CD8-positive, alpha-beta memory T cell (primary cell): ENCODE measurements at regions not wholly inside any gene's neighbourhood (a gene's known extent, or its start where the extent isn't known, plus 50 kb on each side); places are given as distances from the start of the nearest gene placed in this dataset.
"Not testable (repeated sequence)": the region's sequence is repeated elsewhere in the genome, so short reads cannot be mapped to it uniquely, and the experiment has no call there.

Experiments used
- CTCF ChIA-PET: fragments of 350-600 bp; sonication (Branson Sonifier 250); formaldehyde crosslinking; loops from one replicate; lab custom pipeline; 2021; ENCODE audit warnings: antibody characterized with exemption; lab: Charles Lee
- POLR2A ChIA-PET: fragments of 350-600 bp; sonication (Branson Sonifier 250); formaldehyde crosslinking; loops from one replicate; lab custom pipeline; 2021; ENCODE audit warnings: antibody characterized with exemption; lab: Charles Lee
- DNase-seq, 5 donors: peaks; one replicate each; pipeline versions ENCODE4 v3.0.0 to v3.0.0-alpha.2; 2020 to 2022; ENCODE audit warnings: mixed read lengths in 1 of 5
- H3K27ac ChIP-seq: one replicate; pipeline ENCODE4 v1.7.0; 2013; ENCODE audit warnings: low read depth, mild to moderate bottlenecking, low read length, moderate library complexity
- H3K27me3 ChIP-seq: 2 replicates; pipeline ENCODE4 v1.7.0; 2013; ENCODE audit warnings: low read length, mild to moderate bottlenecking; ENCODE audit not compliant: insufficient read depth, poor library complexity, severe bottlenecking
- H3K36me3 ChIP-seq: 2 replicates; pipeline ENCODE4 v1.7.0; 2013; ENCODE audit warnings: mild to moderate bottlenecking, low read length, moderate library complexity; ENCODE audit not compliant: insufficient read depth
- H3K4me1 ChIP-seq: 2 replicates; pipeline ENCODE4 v1.7.0; 2013; ENCODE audit warnings: mild to moderate bottlenecking, low read length, moderate library complexity; ENCODE audit not compliant: insufficient read depth
- H3K4me3 ChIP-seq: 2 replicates; pipeline ENCODE4 v1.7.0; 2013; ENCODE audit warnings: mild to moderate bottlenecking, low read length
- H3K9me3 ChIP-seq: 2 replicates; pipeline ENCODE4 v1.7.0; 2013; ENCODE audit warnings: mild to moderate bottlenecking, low read length
- H3K27ac Mint-ChIP-seq, 8 donors: one replicate each; pipeline ENCODE4 v1.8.0; 2020 to 2021; ENCODE audit warnings: mixed read lengths in 8 of 8, mild to moderate bottlenecking in 6 of 8, inconsistent platforms in 3 of 8, moderate library complexity in 3 of 8
- H3K27me3 Mint-ChIP-seq, 2 donors: one replicate each; pipeline ENCODE4 v1.8.0; 2020 to 2021; ENCODE audit warnings: mixed read lengths in 2 of 2, mild to moderate bottlenecking in 1 of 2, moderate library complexity in 1 of 2
- H3K36me3 Mint-ChIP-seq, 3 donors: one replicate each; pipeline ENCODE4 v1.8.0; 2020 to 2021; ENCODE audit warnings: mixed read lengths in 3 of 3, inconsistent platforms in 1 of 3, mild to moderate bottlenecking in 1 of 3
- H3K4me1 Mint-ChIP-seq, 3 donors: one replicate each; pipeline ENCODE4 v1.8.0; 2020 to 2021; ENCODE audit warnings: mixed read lengths in 3 of 3, inconsistent platforms in 1 of 3, mild to moderate bottlenecking in 1 of 3
- H3K4me3 Mint-ChIP-seq, 7 donors: one replicate each; pipeline ENCODE4 v1.8.0; 2020 to 2021; ENCODE audit warnings: mixed read lengths in 7 of 7, mild to moderate bottlenecking in 6 of 7, moderate library complexity in 4 of 7, inconsistent platforms in 2 of 7
- H3K9me3 Mint-ChIP-seq, 5 donors: one replicate each; pipeline ENCODE4 v1.8.0; 2020 to 2022; ENCODE audit warnings: mixed read lengths in 5 of 5, mild to moderate bottlenecking in 3 of 5, moderate library complexity in 2 of 5, inconsistent platforms in 1 of 5

DNA sequence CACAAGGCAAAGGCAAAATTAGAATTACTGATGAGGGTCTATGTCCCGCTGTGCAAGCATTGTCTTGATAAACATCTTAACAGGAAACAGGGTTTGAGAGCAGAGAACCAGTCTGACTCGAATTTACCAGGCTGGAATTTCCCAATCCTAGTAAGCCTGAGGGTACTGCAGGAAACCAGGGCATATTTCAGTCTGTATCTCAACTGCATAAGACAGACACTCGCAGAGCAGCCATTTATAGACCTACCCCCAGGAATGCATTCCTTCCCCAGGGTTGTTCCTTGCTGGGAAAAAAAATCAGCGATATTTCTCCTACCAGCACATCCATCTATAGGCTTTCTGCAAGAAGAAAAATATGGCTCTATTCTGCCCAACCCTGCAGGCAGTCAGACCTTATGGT lies 283.8 kb upstream of the ATXN7L3B start:
- DNase-seq, POLR2A ChIA-PET, H3K4me3 Mint-ChIP-seq, H3K4me1 ChIP-seq, H3K27ac ChIP-seq, H3K27ac Mint-ChIP-seq, H3K27me3 Mint-ChIP-seq, H3K9me3 Mint-ChIP-seq, H3K9me3 ChIP-seq, H3K36me3 ChIP-seq, H3K27me3 ChIP-seq, CTCF ChIA-PET, H3K4me3 ChIP-seq, H3K4me1 Mint-ChIP-seq, H3K36me3 Mint-ChIP-seq: not testable (repeated sequence)

DNA sequence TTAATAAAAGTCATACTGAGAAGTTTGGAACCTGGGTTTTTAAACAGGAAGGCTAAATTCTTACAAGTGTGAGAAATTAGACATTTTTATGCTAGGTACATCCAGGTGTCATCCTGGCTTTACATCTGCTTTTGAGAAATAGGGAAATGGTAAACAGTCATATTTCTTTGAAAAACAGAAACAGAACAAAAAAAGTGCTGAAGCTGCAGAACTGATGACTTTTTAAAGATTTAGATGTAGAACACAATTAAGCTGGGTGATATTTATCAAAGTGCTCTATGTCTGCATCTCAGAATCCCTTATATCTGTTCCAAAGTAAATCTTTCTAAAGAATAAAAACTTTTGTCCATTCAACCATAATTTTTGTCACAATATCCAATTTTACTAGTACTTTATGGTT lies 282.9 kb upstream of the ATXN7L3B start:
- H3K36me3 Mint-ChIP-seq: no peaks in the 10 kb centered on the region
- no peaks in the 10 kb centered on the region for H3K9me3 ChIP-seq
- H3K4me1 Mint-ChIP-seq: no peaks in the 10 kb centered on the region
- POLR2A ChIA-PET: no interaction called here
- H3K27ac ChIP-seq: no peak overlapping the region
- peaks cover 0 to 7% (median 6%) of the 10 kb centered on the region in 5 donors for H3K9me3 Mint-ChIP-seq
- no peaks in the 10 kb centered on the region for H3K27me3 ChIP-seq
- H3K4me1 ChIP-seq: no peaks in the 10 kb centered on the region
- CTCF ChIA-PET: no interaction called here
- H3K27me3 Mint-ChIP-seq: no peaks in the 10 kb centered on the region
- no peak overlapping the region for H3K4me3 Mint-ChIP-seq
- no peaks in the 10 kb centered on the region for H3K36me3 ChIP-seq
- H3K27ac Mint-ChIP-seq: no peak overlapping the region
- DNase-seq: no peak
- H3K4me3 ChIP-seq: no peak overlapping the region

DNA sequence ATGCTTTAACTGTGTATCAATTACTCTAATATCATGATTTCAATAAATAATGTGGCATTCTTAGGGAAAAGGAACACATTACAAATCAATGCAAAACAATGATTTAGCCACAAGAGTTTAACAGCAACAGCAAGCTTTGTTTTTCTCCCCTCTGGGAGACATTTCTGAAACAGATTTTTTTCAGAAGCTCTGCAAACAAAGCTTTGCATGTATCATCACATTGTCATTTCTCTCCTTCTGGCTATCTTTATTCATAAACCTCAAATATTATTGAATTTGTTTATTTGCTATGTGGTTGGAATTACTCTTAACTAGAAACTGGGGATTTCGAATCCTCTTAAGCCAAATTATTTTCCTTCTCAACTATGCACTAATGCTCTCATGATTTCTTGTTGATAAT lies 278.4 kb upstream of the ATXN7L3B start:
- Mint-ChIP-seq H3K9me3 (peaks cover 0 to 2% (median 0%) of the 10 kb centered on the region in 5 donors), H3K27ac (no peak overlapping the region), H3K36me3 (no peaks in the 10 kb centered on the region), H3K27me3 (no peaks in the 10 kb centered on the region), H3K4me3 (no peak overlapping the region), H3K4me1 (no peaks in the 10 kb centered on the region)
- Histone ChIP-seq H3K27ac (no peak overlapping the region), H3K9me3 (no peaks in the 10 kb centered on the region), H3K4me1 (no peaks in the 10 kb centered on the region), H3K4me3 (no peak overlapping the region), H3K27me3 (no peaks in the 10 kb centered on the region), H3K36me3 (no peaks in the 10 kb centered on the region)
- ChIA-PET POLR2A (no interaction called here), CTCF (no interaction called here)
- DNase-seq: no peak

DNA sequence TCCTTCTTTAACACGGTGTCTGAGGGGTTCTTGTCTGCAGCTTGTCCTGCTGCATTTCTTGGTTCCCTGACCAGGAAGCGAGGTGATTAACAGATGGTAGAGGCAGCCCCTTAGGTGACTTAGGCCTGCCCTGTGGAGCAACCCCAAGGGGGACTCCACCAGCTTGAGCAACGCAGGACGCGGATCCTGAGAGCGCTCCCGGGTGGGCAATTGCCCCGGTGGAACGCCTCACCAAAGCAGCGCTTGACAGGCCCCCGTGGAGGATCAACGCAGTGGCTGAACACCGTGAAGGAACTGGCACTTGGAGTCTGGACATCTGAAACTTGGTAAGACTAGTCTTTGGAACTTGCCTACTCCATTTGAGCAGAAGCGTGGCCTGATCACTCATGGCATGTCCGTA lies 272.9 kb upstream of the ATXN7L3B start:
- ChIA-PET POLR2A (no interaction called here), CTCF (no interaction called here)
- no peaks in the 10 kb centered on the region for H3K36me3 Mint-ChIP-seq
- Histone ChIP-seq H3K4me3 (no peak overlapping the region), H3K36me3 (no peaks in the 10 kb centered on the region), H3K27me3 (no peaks in the 10 kb centered on the region), H3K9me3 (no peaks in the 10 kb centered on the region), H3K27ac (no peak overlapping the region), H3K4me1 (no peaks in the 10 kb centered on the region)
- no peak overlapping the region for H3K4me3 Mint-ChIP-seq
- no peaks in the 10 kb centered on the region for H3K27me3 Mint-ChIP-seq
- no peaks in the 10 kb centered on the region for H3K9me3 Mint-ChIP-seq
- no peak overlapping the region for H3K27ac Mint-ChIP-seq
- no peak for DNase-seq
- H3K4me1 Mint-ChIP-seq: no peaks in the 10 kb centered on the region

DNA sequence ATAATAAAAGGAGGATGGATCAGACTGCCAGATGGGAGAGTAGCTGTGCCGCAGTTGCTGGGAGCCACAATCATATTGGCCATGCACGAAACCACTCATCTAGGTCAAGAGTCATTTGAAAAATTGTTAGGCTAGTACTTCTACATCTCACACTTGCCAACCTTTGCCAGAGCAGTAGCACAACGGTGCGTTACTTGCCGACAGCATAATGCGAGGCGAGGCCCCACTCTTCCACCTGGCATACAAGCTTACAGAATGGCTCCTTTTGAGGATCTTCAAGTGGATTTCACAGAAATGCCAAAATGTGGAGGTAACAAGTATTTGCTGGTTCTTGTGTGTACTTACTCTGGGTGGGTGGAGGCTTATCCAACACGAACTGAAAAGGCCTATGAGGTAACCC lies 268.3 kb upstream of the ATXN7L3B start:
- H3K4me3 ChIP-seq, POLR2A ChIA-PET, CTCF ChIA-PET, H3K27me3 ChIP-seq, H3K27me3 Mint-ChIP-seq, H3K9me3 Mint-ChIP-seq, DNase-seq, H3K4me3 Mint-ChIP-seq, H3K27ac ChIP-seq, H3K9me3 ChIP-seq, H3K27ac Mint-ChIP-seq, H3K36me3 ChIP-seq, H3K4me1 Mint-ChIP-seq, H3K4me1 ChIP-seq, H3K36me3 Mint-ChIP-seq: not testable (repeated sequence)

DNA sequence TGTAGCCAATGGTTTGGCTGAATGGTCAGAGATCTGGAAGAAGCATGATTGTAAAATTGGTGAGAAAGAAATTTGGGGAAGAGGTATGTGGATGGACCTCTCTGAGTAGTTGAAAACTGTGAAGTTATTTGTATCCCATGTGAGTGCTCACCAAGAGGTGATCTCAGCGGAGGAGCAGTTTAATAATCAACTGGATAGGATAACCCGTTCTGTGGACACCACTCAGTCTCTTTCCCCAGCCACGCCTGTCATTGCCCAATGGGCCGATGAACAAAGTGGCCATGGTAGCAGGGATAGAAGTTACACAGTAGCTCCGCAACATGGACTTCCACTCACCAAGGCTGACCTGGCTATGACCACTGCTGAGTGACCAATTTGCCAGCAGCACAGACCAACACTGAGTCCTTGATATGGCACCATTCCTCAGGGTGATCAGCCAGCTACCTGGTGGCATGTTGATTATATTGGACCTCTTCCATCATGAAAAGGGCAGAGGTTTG lies 257.4 kb upstream of the ATXN7L3B start:
- peaks cover 0 to 6% (median 3%) of the 10 kb centered on the region in 5 donors for H3K9me3 Mint-ChIP-seq
- ChIA-PET POLR2A (no interaction called here), CTCF (no interaction called here)
- Histone ChIP-seq H3K9me3 (no peaks in the 10 kb centered on the region), H3K27me3 (no peaks in the 10 kb centered on the region), H3K27ac (no peak overlapping the region), H3K4me3 (no peak overlapping the region), H3K36me3 (no peaks in the 10 kb centered on the region), H3K4me1 (no peaks in the 10 kb centered on the region)
- H3K4me1 Mint-ChIP-seq: no peaks in the 10 kb centered on the region
- H3K27me3 Mint-ChIP-seq: no peaks in the 10 kb centered on the region
- DNase-seq: no peak
- H3K27ac Mint-ChIP-seq: no peak overlapping the region
- no peaks in the 10 kb centered on the region for H3K36me3 Mint-ChIP-seq
- H3K4me3 Mint-ChIP-seq: no peak overlapping the region

DNA sequence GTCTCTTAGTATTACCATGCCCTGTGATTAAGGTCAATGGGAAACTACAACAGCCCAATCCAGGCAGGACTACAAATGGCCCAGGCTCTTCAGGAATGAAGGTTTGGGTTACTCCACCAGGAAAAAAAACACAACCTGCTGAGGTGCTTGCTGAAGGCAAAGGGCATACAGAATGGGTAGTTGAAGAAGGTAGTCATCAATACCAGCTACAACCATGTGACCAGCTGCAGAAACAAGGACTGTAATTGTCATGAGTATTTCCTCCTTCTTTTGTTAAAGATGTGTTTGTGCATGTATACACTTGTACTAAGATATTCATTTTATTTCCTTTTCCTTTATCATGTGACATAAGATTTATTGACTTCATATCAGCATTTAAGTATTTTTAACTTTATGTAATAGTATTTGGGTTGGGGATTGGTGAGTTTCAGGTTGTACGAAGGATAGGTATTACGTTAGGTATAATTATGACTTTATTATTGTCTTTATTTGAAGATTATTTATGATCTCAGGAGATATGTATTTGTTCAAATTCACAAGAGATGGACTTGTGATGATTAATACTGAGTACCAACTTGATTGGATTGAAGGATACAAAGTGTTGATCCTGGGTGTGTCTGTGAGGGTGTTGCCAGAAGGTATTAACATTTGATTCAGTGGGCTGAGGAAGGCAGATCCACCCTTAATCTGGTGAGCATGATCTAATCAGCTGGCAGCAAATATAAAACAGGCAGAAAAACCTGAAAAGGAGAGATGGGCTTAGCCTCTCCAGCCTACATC lies 256.0 kb upstream of the ATXN7L3B start:
- H3K27ac ChIP-seq, H3K4me1 Mint-ChIP-seq, H3K27ac Mint-ChIP-seq, H3K27me3 ChIP-seq, DNase-seq, CTCF ChIA-PET, POLR2A ChIA-PET, H3K4me3 Mint-ChIP-seq, H3K36me3 ChIP-seq, H3K4me3 ChIP-seq, H3K9me3 ChIP-seq, H3K27me3 Mint-ChIP-seq, H3K4me1 ChIP-seq, H3K9me3 Mint-ChIP-seq, H3K36me3 Mint-ChIP-seq: not testable (repeated sequence)

DNA sequence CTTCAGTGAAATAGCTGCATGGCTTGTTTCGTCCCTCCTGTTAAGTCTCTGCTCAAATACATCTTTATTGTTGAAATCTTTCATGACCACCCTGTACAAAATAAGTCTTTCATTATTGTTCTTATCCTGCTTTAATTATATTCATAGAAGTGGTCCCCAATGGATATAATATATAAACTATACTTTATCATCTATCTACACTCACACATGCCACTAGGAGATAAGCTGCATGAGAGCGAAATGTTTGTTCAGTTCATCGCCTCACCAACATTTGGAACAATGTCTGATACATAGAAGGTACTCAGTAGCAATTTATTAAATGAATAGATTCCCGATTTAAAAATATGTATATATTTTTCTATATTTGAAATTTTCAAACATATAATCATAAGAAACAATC lies 254.0 kb upstream of the ATXN7L3B start:
- Mint-ChIP-seq H3K27me3 (no peaks in the 10 kb centered on the region), H3K4me3 (no peak overlapping the region), H3K27ac (no peak overlapping the region), H3K36me3 (no peaks in the 10 kb centered on the region), H3K4me1 (no peaks in the 10 kb centered on the region), H3K9me3 (peaks cover 0 to 3% (median 0%) of the 10 kb centered on the region in 5 donors)
- ChIA-PET CTCF (no interaction called here), POLR2A (no interaction called here)
- H3K4me3 ChIP-seq: no peak overlapping the region
- H3K4me1 ChIP-seq: no peaks in the 10 kb centered on the region
- H3K9me3 ChIP-seq: no peaks in the 10 kb centered on the region
- no peaks in the 10 kb centered on the region for H3K36me3 ChIP-seq
- DNase-seq: no peak
- H3K27me3 ChIP-seq: no peaks in the 10 kb centered on the region
- H3K27ac ChIP-seq: no peak overlapping the region
